G401 (cell line): ENCODE measurements at regions not wholly inside any gene's neighbourhood (a gene's known extent, or its start where the extent isn't known, plus 50 kb on each side); places are given as distances from the start of the nearest gene placed in this dataset.

Experiments
- DNase-seq: peaks from one replicate; pipeline ENCODE4 v3.0.0-alpha.2; 2015; ENCODE audit warnings: low spot score
- in situ Hi-C: cut with HindIII; loops from 2 replicates; pipeline ENCODE4 v1.10.0; 2016; ENCODE audit warnings: low sequenced_read_pairs, mixed read lengths

DNA sequence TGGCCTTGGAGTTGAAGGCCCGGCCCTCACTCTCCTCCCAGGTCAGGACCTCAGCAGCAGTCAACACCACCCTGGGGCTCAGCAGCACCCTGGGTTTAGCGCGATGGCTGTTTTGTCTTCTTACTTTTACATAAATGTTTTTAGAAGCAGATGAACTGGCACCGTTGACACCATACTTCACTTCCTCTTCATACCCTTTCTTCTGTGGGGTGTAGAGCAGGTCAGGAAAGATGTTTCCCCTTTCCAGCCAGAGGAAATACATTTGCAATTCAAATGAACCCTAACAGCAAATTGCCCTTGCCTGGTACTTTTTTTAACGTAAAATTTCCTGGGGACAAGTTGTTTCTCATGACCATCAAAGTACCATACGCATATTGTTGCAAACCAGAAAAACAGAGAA lies 54.7 kb upstream of the SNX9 start:
- in situ Hi-C loops, result no loop called here
- DNase-seq, result no peak

DNA sequence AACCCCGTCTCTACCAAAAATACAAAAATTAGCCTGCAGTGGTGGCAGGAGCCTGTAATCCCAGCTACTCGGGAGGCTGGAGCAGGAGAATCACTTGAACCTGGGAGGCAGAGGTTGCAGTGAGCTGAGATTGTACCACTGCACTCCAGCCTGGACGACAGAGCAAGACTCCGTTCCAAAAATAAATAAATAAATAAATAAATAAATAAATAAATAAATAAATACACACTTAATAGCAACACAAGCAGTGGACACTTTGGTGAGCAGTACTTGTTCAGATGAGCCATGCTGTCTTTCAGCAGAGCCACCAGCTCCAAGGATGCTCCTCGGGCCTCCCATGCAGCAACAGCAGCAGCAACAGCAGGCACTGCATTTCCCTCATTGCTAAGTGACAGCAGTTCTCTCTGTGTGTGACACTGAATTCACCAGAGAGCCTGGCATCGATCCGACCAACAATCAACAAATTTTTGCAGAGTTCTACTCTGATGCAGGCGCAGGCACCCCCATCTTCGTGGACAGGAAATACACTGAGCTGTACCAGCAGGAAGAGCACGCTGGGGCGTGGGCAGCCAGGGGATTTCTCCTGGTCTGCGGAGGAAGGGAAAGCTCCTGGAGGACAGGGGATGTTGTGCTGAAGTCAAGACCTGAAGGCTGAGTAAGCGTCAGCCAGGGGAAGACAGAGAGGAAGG lies 54.0 kb upstream of the SNX9 start:
- in situ Hi-C loops, result no loop called here
- no peak for DNase-seq

DNA sequence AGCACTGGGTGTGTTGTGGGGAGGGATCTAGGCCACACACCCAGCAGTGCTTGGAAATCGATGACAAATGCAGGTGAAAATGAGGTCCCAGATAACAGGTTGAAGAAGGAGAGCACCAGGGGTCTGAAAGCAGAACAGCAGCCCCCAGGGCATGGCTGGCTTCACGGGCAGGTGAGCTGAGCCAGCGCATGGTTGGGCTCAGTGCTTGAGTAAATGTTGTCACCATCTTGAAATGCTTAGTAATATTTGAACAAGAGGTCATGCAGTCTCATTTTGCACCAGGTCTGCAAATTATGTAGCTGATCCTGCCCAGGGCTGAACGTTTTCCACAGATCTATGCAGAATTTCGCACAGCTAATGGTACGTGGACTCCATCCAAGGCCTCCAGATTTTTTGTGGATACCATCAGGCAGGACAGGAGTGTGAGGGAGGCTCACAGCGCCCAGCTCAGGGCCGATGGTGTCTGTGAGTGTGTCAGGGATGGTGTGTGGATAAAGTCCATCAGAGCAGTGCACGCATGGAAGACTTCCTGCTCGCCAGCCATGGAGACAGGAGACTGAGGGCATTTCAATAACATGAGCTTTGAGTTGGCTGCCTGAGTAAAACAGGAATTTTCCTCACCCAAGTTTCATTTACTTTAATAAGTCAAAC lies 53.1 kb upstream of the SNX9 start:
- DNase-seq, result no peak
- in situ Hi-C loops, result no loop called here

DNA sequence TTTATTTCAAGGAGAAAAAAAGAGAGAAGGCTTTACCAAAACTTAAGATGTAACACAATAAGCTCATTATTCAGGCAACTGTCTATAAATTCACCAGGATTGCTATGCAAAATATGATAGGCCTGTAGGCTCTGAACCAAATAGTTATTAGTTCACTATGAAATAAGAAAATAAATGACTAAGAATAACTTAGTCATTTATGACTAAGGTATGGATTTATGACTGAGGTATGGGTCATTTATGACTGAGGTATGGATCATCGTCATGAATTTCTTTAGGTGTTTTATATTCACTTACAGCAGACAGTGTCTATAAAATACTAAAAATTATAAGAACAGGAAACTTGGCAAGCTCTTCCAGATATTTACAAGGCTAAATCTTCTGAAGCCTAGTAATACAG lies 52.1 kb upstream of the SNX9 start:
- in situ Hi-C loops, result no loop called here
- DNase-seq, result no peak

DNA sequence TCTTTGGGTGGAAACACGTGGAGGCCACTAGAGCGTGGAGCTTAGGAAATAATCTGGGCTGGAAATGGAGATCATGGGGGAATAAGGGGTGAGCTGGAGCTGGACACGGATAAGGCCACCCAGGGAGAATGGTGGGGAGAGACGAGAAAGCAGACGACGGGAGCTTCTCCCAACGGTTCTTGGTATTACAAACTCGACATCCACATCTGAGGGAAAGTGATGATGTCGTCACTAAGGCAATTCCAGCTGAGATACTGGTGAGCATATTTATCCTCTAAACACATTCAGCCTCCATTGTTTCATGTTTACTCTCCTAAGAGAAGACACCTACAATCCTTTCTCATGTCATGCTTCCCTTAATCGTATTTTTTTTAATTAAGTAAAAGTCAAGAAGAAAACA lies 50.2 kb upstream of the SNX9 start:
- DNase-seq, result no peak
- in situ Hi-C loops, result no loop called here
